OCI-LY3 (cell line): ENCODE measurements at regions not wholly inside any gene's neighbourhood (a gene's known extent, or its start where the extent isn't known, plus 50 kb on each side); places are given as distances from the start of the nearest gene placed in this dataset.
"Not testable (repeated sequence)": the region's sequence is repeated elsewhere in the genome, so short reads cannot be mapped to it uniquely, and the experiment has no call there.

ENCODE experiments used
- H2AFZ ChIP-seq: fragments of 200-600, 300-600 bp; shearing (Covaris generic); 2 replicates; pipeline ENCODE4 v1.6.0; 2014; ENCODE audit warnings: antibody characterized with exemption, low read depth, low read length
- H3K27ac ChIP-seq: fragments of 200-600, 300-600 bp; sonication (generic); 2 replicates; pipeline ENCODE4 v1.5.1; 2014; ENCODE audit warnings: mild to moderate bottlenecking, low read length, moderate library complexity, mixed read lengths
- H3K27me3 ChIP-seq: fragments of 200-600, 300-600 bp; sonication (generic); 2 replicates; pipeline ENCODE4 v1.6.1; 2014; ENCODE audit warnings: low read depth, low read length, mixed read lengths
- H3K36me3 ChIP-seq: fragments of 200-600, 300-600 bp; sonication (generic); replicated peaks from 2 replicates; pipeline ENCODE3; 2014; ENCODE audit warnings: low read depth, low read length, mixed read lengths
- H3K4me1 ChIP-seq: fragments of 300-600, 200-600 bp; sonication (generic); 2 replicates; pipeline ENCODE4 v1.6.1; 2014; ENCODE audit warnings: low read length, mixed read lengths
- H3K4me2 ChIP-seq: fragments of 200-600, 300-600 bp; sonication (generic); 2 replicates; pipeline ENCODE4 v1.6.1; 2014; ENCODE audit warnings: low read length, mixed read lengths
- H3K4me3 ChIP-seq: fragments of 300-600, 200-600 bp; sonication (generic); 2 replicates; pipeline ENCODE4 v1.5.1; 2014; ENCODE audit warnings: antibody characterized with exemption, mild to moderate bottlenecking, low read length, moderate library complexity
- H3K79me2 ChIP-seq: fragments of 300-600, 200-600 bp; shearing (Covaris generic); 2 replicates; pipeline ENCODE4 v1.6.1; 2014; ENCODE audit warnings: mild to moderate bottlenecking, low read length, mixed read lengths
- H3K9ac ChIP-seq: fragments of 300-600, 200-600 bp; shearing (Covaris generic); 2 replicates; pipeline ENCODE4 v1.6.0; 2014; ENCODE audit warnings: mild to moderate bottlenecking, low read length, moderate library complexity
- H3K9me3 ChIP-seq: fragments of 200-600, 300-600 bp; shearing (Covaris generic); 2 replicates; pipeline ENCODE4 v1.6.1; 2014; ENCODE audit warnings: low read length, mixed read lengths; ENCODE audit not compliant: insufficient read depth
- H4K20me1 ChIP-seq: fragments of 200-600, 300-600 bp; sonication (generic); 2 replicates; pipeline ENCODE4 v1.6.1; 2016; ENCODE audit warnings: low read length, mixed read lengths; ENCODE audit not compliant: insufficient read depth
- CTCF ChIP-seq: fragments of 200-600, 300-600 bp; sonication (generic); IDR thresholded peaks from 2 replicates; pipeline ENCODE4 v1.5.1; 2014; ENCODE audit warnings: antibody characterized with exemption, low read length, low read depth
- EZH2phosphoT487 ChIP-seq: fragments of 200-600 bp; shearing (Covaris generic); IDR thresholded peaks from 2 replicates; pipeline ENCODE4 v1.6.1; 2018; ENCODE audit warnings: antibody characterized with exemption, mixed run types, low read depth

GRCh38 chr4:108443585-108443984 is 176.8 kb upstream of the RPL34 start:
- H3K4me2 ChIP-seq: no peak overlapping the region
- H4K20me1 ChIP-seq: no peaks in the 10 kb centered on the region
- no peak overlapping the region for H3K9ac ChIP-seq
- no peaks in the 10 kb centered on the region for H3K9me3 ChIP-seq
- H3K79me2 ChIP-seq: no peaks in the 10 kb centered on the region
- H3K27me3 ChIP-seq: no peaks in the 10 kb centered on the region
- no peaks in the 10 kb centered on the region for H3K36me3 ChIP-seq
- no peak overlapping the region for H2AFZ ChIP-seq
- TF ChIP-seq EZH2phosphoT487 (no peak), CTCF (no peak)
- no peaks in the 10 kb centered on the region for H3K4me1 ChIP-seq
- no peak overlapping the region for H3K27ac ChIP-seq
- H3K4me3 ChIP-seq: no peak overlapping the region

- TF ChIP-seq EZH2phosphoT487: no peak
- TF ChIP-seq CTCF: no peak
- H3K4me1 ChIP-seq: no peaks in the 10 kb centered on the region
- no peaks in the 10 kb centered on the region for H3K36me3 ChIP-seq
- no peaks in the 10 kb centered on the region for H3K79me2 ChIP-seq
- H3K27me3 ChIP-seq: no peaks in the 10 kb centered on the region
- H3K27ac ChIP-seq: no peak overlapping the region
- H3K9ac ChIP-seq: no peak overlapping the region
- H3K4me3 ChIP-seq: no peak overlapping the region
- no peak overlapping the region for H2AFZ ChIP-seq
- H3K4me2 ChIP-seq: no peak overlapping the region
- no peaks in the 10 kb centered on the region for H4K20me1 ChIP-seq
- no peaks in the 10 kb centered on the region for H3K9me3 ChIP-seq
These were observed 186.5 kb upstream of the RPL34 start for GRCh38 chr4:108433832-108434231.

GRCh38 chr4:108433394-108433793 is 187.0 kb upstream of the RPL34 start:
- not testable (repeated sequence) for H3K4me2 ChIP-seq, H3K9ac ChIP-seq, H4K20me1 ChIP-seq, H3K79me2 ChIP-seq, H3K9me3 ChIP-seq, H3K27ac ChIP-seq, H3K4me1 ChIP-seq, H3K4me3 ChIP-seq, H3K27me3 ChIP-seq, H3K36me3 ChIP-seq, H2AFZ ChIP-seq

- no peak overlapping the region for H3K4me3 ChIP-seq
- TF ChIP-seq CTCF (no peak), EZH2phosphoT487 (no peak)
- no peak overlapping the region for H3K4me2 ChIP-seq
- H3K36me3 ChIP-seq: no peaks in the 10 kb centered on the region
- H3K9ac ChIP-seq: no peak overlapping the region
- no peaks in the 10 kb centered on the region for H3K4me1 ChIP-seq
- no peaks in the 10 kb centered on the region for H4K20me1 ChIP-seq
- no peaks in the 10 kb centered on the region for H3K9me3 ChIP-seq
- no peak overlapping the region for H3K27ac ChIP-seq
- no peaks in the 10 kb centered on the region for H3K79me2 ChIP-seq
- H2AFZ ChIP-seq: no peak overlapping the region
- no peaks in the 10 kb centered on the region for H3K27me3 ChIP-seq
These were observed 188.0 kb upstream of the RPL34 start for GRCh38 chr4:108432418-108432817.

- no peak overlapping the region for H3K27ac ChIP-seq
- no peak overlapping the region for H3K4me3 ChIP-seq
- H3K9ac ChIP-seq: no peak overlapping the region
- no peak overlapping the region for H3K4me2 ChIP-seq
- no peaks in the 10 kb centered on the region for H3K79me2 ChIP-seq
- H3K36me3 ChIP-seq: no peaks in the 10 kb centered on the region
- no peak overlapping the region for H2AFZ ChIP-seq
- TF ChIP-seq CTCF: no peak
- no peak for TF ChIP-seq EZH2phosphoT487
- no peaks in the 10 kb centered on the region for H4K20me1 ChIP-seq
- no peaks in the 10 kb centered on the region for H3K27me3 ChIP-seq
- H3K9me3 ChIP-seq: no peaks in the 10 kb centered on the region
- no peaks in the 10 kb centered on the region for H3K4me1 ChIP-seq
These were observed 188.4 kb upstream of the RPL34 start for GRCh38 chr4:108431986-108432385.
